H1 (cell line): ENCODE measurements at regions not wholly inside any gene's neighbourhood (a gene's known extent, or its start where the extent isn't known, plus 50 kb on each side); places are given as distances from the start of the nearest gene placed in this dataset.

ENCODE experiments used
- CTCF ChIA-PET: fragments of 300-600 bp; sonication (Branson Sonifier 250); formaldehyde crosslinking; loops from one replicate; lab custom pipeline; 2021; ENCODE audit not compliant: partially characterized antibody; lab: Charles Lee
- POLR2A ChIA-PET: fragments of 300-600 bp; sonication (Branson Sonifier 250); formaldehyde crosslinking; loops from one replicate; lab custom pipeline; 2021; ENCODE audit warnings: inconsistent platforms; ENCODE audit not compliant: partially characterized antibody; lab: Charles Lee
- DNase-seq, 2 experiments: peaks; one replicate each; pipeline versions ENCODE4 v3.0.0 to v3.0.0-alpha.2; 2010 to 2022; ENCODE audit warnings: low spot score in 2 of 2, low read depth in 1 of 2, mixed read lengths in 1 of 2
- FAIRE-seq: peaks from 2 replicates; lab custom pipeline; 2011; peaks lifted over from hg19 to GRCh38; lab: Jason Lieb, UNC
- H2AFZ ChIP-seq: 2 replicates; pipeline ENCODE4 v1.8.1; 2012; ENCODE audit warnings: low read length, inconsistent platforms
- H2AK5ac ChIP-seq: 2 replicates; pipeline ENCODE4 v1.6.1; 2013; ENCODE audit warnings: low read depth, low read length
- H2BK120ac ChIP-seq: replicated peaks from 2 replicates; pipeline ENCODE3; 2013; ENCODE audit warnings: low read depth, low read length, inconsistent platforms
- H2BK12ac ChIP-seq: 2 replicates; pipeline ENCODE4 v1.6.1; 2013; ENCODE audit warnings: low read depth, low read length
- H2BK15ac ChIP-seq: 2 replicates; pipeline ENCODE4 v1.6.1; 2013; ENCODE audit warnings: low read length
- H2BK20ac ChIP-seq: 2 replicates; pipeline ENCODE4 v1.6.1; 2013; ENCODE audit warnings: low read length
- H2BK5ac ChIP-seq: 2 replicates; pipeline ENCODE4 v1.6.1; 2013; ENCODE audit warnings: low read depth, low read length
- H3K14ac ChIP-seq: 2 replicates; pipeline ENCODE4 v1.6.1; 2013; ENCODE audit warnings: inconsistent platforms; ENCODE audit not compliant: insufficient read length
- H3K18ac ChIP-seq: 2 replicates; pipeline ENCODE4 v1.6.1; 2013; ENCODE audit warnings: low read length; ENCODE audit errors: extremely low read depth
- H3K23ac ChIP-seq: 2 replicates; pipeline ENCODE4 v1.6.1; 2013; ENCODE audit warnings: inconsistent platforms; ENCODE audit not compliant: insufficient read length
- H3K23me2 ChIP-seq: 2 replicates; pipeline ENCODE4 v1.6.1; 2013; ENCODE audit warnings: low read depth, low read length
- H3K27ac ChIP-seq: 2 replicates; pipeline ENCODE4 v1.6.1; 2011; ENCODE audit warnings: low read depth, low read length, inconsistent platforms
- H3K27me3 ChIP-seq, 4 experiments: replicated peaks in 1 of 4; 1 replicate in 1 of 4; 2 replicates in 3 of 4; pipeline versions ENCODE4 v1.6.1 to v1.8.1; 2011 to 2013; ENCODE audit warnings: low read length in 3 of 4, mild to moderate bottlenecking in 3 of 4, inconsistent platforms in 2 of 4, mixed read lengths in 2 of 4, moderate library complexity in 1 of 4; ENCODE audit not compliant: control insufficient read depth in 3 of 4, insufficient read depth in 3 of 4; ENCODE audit errors: extremely low read depth in 1 of 4
- H3K36me3 ChIP-seq, 4 experiments: 2 replicates each; pipeline versions ENCODE4 v1.6.1 to v1.8.1; 2011 to 2013; ENCODE audit warnings: mild to moderate bottlenecking in 4 of 4, low read length in 3 of 4, moderate library complexity in 2 of 4, control low read depth in 1 of 4, inconsistent platforms in 1 of 4; ENCODE audit not compliant: insufficient read depth in 4 of 4, control insufficient read depth in 2 of 4
- H3K4ac ChIP-seq: replicated peaks from 2 replicates; pipeline ENCODE3; 2013; ENCODE audit warnings: low read length, low read depth, mixed read lengths, inconsistent platforms; ENCODE audit not compliant: insufficient read length
- H3K4me1 ChIP-seq, 4 experiments: replicated peaks in 1 of 4; 1 replicate in 1 of 4; 2 replicates in 3 of 4; pipeline versions ENCODE4 v1.6.1 to v1.8.1; 2011 to 2013; ENCODE audit warnings: low read length in 3 of 4, inconsistent platforms in 2 of 4, mixed read lengths in 1 of 4; ENCODE audit not compliant: insufficient read depth in 4 of 4, control insufficient read depth in 3 of 4
- H3K4me2 ChIP-seq, 2 experiments: 2 replicates each; pipeline versions ENCODE4 v1.6.1 to v1.8.1; 2011 to 2013; ENCODE audit warnings: low read depth in 2 of 2, low read length in 2 of 2, control low read depth in 1 of 2, inconsistent platforms in 1 of 2, mild to moderate bottlenecking in 1 of 2; ENCODE audit not compliant: insufficient read depth in 1 of 2
- H3K4me3 ChIP-seq, 4 experiments: fragments of 200-600, 300-600 bp in 1 of 4; sonication (generic), shearing (Covaris generic), sonication (Bioruptor Twin) in 1 of 4; 2 replicates each; pipeline versions ENCODE4 v1.5.1 to v1.8.1; 2011 to 2016; ENCODE audit warnings: low read length in 4 of 4, low read depth in 3 of 4, control low read depth in 2 of 4, inconsistent platforms in 2 of 4, mild to moderate bottlenecking in 2 of 4, mixed read lengths in 1 of 4, moderate library complexity in 1 of 4; ENCODE audit not compliant: insufficient read depth in 2 of 4; ENCODE audit errors: extremely low read depth in 1 of 4
- H3K56ac ChIP-seq: replicated peaks from 2 replicates; pipeline ENCODE3; 2013; ENCODE audit warnings: low read depth, mild to moderate bottlenecking, mixed read lengths, low read length, inconsistent platforms; ENCODE audit not compliant: insufficient read length
- H3K79me1 ChIP-seq: 2 replicates; pipeline ENCODE4 v1.6.1; 2013; ENCODE audit warnings: low read depth, low read length, control low read depth
- H3K79me2 ChIP-seq, 2 experiments: 2 replicates each; pipeline versions ENCODE4 v1.6.1 to v1.8.1; 2012 to 2013; ENCODE audit warnings: low read length in 2 of 2, mild to moderate bottlenecking in 2 of 2, inconsistent platforms in 1 of 2; ENCODE audit not compliant: insufficient read depth in 2 of 2, control insufficient read depth in 1 of 2
- H3K9ac ChIP-seq, 4 experiments: replicated peaks in 1 of 4; 1 replicate in 1 of 4; 2 replicates in 3 of 4; pipeline versions ENCODE4 v1.6.1 to v1.8.1; 2011 to 2013; ENCODE audit warnings: low read depth in 3 of 4, low read length in 3 of 4, control low read depth in 2 of 4, mild to moderate bottlenecking in 2 of 4, moderate library complexity in 2 of 4, inconsistent platforms in 1 of 4; ENCODE audit errors: extremely low read depth in 1 of 4
- H3K9me3 ChIP-seq, 2 experiments: 2 replicates each; pipeline versions ENCODE4 v1.6.1 to v1.8.1; 2012 to 2013; ENCODE audit warnings: mild to moderate bottlenecking in 2 of 2, moderate library complexity in 2 of 2, control low read depth in 1 of 2, inconsistent platforms in 1 of 2, low read depth in 1 of 2, low read length in 1 of 2, mixed read lengths in 1 of 2; ENCODE audit not compliant: insufficient read depth in 2 of 2
- H4K20me1 ChIP-seq, 2 experiments: replicated peaks in 1 of 2; 2 replicates each; pipeline versions ENCODE3 to v1.8.1; 2011 to 2013; ENCODE audit warnings: inconsistent platforms in 2 of 2, low read length in 2 of 2, mild to moderate bottlenecking in 1 of 2; ENCODE audit not compliant: insufficient read depth in 2 of 2, control insufficient read depth in 1 of 2
- H4K5ac ChIP-seq: 2 replicates; pipeline ENCODE4 v1.6.1; 2013; ENCODE audit warnings: low read length, low read depth, mixed read lengths, inconsistent platforms; ENCODE audit not compliant: insufficient read length
- H4K8ac ChIP-seq: 2 replicates; pipeline ENCODE4 v1.8.0; 2013; ENCODE audit warnings: mild to moderate bottlenecking, moderate library complexity, low read length, inconsistent platforms; ENCODE audit not compliant: insufficient read depth; ENCODE audit errors: extremely low read depth
- H4K91ac ChIP-seq: replicated peaks from 2 replicates; pipeline ENCODE3; 2013; ENCODE audit warnings: low read length, mixed read lengths, inconsistent platforms; ENCODE audit not compliant: insufficient read length
- CEBPB ChIP-seq: IDR thresholded peaks from 2 replicates; pipeline ENCODE4 v1.6.1; 2012; ENCODE audit warnings: low read depth, low read length
- GABPA ChIP-seq: IDR thresholded peaks from 2 replicates; pipeline ENCODE4 v1.6.1; 2011; ENCODE audit warnings: mild to moderate bottlenecking, low read length, moderate library complexity, borderline replicate concordance; ENCODE audit not compliant: insufficient read depth
- JUND ChIP-seq: IDR thresholded peaks from 2 replicates; pipeline ENCODE4 v1.6.1; 2011; ENCODE audit warnings: mild to moderate bottlenecking, improper control_type of control experiment, low read length
- SIX5 ChIP-seq: IDR thresholded peaks from 2 replicates; pipeline ENCODE4 v1.6.1; 2011; ENCODE audit warnings: mild to moderate bottlenecking, low read depth, low read length
- whole genome bisulfite sequencing, 2 experiments: shearing (Covaris generic) in 1 of 2; methylation state at CpG; one replicate each; pipeline versions ENCODE4 v1.1.6 to v1.1.7; 2013 to 2015; ENCODE audit warnings: low lambda C conversion rate in 2 of 2, mixed read lengths in 2 of 2, inconsistent platforms in 1 of 2, low coverage in 1 of 2, missing lambda C conversion rate in 1 of 2; ENCODE audit not compliant: insufficient replicate concordance in 2 of 2, insufficient coverage in 1 of 2, insufficient read length in 1 of 2; ENCODE audit errors: extremely low coverage in 1 of 2, missing lambda C conversion rate in 1 of 2; 5-methylcytosine and 5-hydroxymethylcytosine counted together

DNA sequence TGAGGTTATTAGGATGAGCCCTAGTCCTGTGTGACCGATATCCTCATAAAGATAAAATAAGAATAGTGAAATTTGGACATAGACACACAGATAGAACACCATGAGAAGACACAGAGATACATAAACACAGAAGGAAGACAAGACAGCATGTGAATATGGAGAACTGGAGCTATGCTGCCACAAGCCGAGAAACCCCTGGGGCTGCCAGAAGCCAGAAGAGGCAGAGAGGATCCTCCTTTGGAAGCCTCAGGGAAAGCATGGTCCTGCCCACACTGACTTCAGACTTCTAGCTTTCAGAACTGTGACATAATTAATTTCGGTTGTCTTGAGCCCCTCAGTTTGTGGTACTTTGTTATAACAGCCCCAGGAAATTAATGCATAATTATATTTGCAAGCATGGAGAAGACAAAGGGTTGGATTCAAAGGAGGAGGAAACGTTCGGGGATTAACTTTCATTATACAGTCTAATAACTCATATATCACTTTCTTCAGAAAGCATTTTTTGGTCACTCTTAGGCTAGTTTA, 1501.8 kb upstream of the FLRT2 start:
- Histone ChIP-seq H3K23me2 (no peaks in the 10 kb centered on the region), H3K18ac (no peak overlapping the region), H3K56ac (no peak overlapping the region), H3K79me1 (no peaks in the 10 kb centered on the region), H2BK15ac (no peak overlapping the region), H4K5ac (no peak overlapping the region), H2BK120ac (no peak overlapping the region), H2BK20ac (no peak overlapping the region), H3K4ac (no peak overlapping the region), H4K8ac (no peak overlapping the region), H3K23ac (no peak overlapping the region), H3K4me1 (no peaks in the 10 kb centered on the region), H4K91ac (no peak overlapping the region), H3K4me2 (no peak overlapping the region), H3K4me3 (no peak overlapping the region), H2AK5ac (no peak overlapping the region), H2BK12ac (no peak overlapping the region), H2AFZ (no peak overlapping the region), H2BK5ac (no peak overlapping the region), H3K36me3 (no peaks in the 10 kb centered on the region), H3K14ac (no peak overlapping the region), H3K79me2 (no peaks in the 10 kb centered on the region), H3K9me3 (no peaks in the 10 kb centered on the region), H3K9ac (no peak overlapping the region), H3K27ac (no peak overlapping the region), H3K27me3 (no peaks in the 10 kb centered on the region), H4K20me1 (no peaks in the 10 kb centered on the region)
- ChIA-PET POLR2A (no interaction called here), CTCF (no interaction called here)
- no peak for FAIRE-seq
- 92% methylated on average over 5 of the region's 5 CpGs; no CpG with 5 or more reads in 1 of the 2 experiments for WGBS, 2 experiments
- DNase-seq: no peak
- TF ChIP-seq JUND: no peak
- TF ChIP-seq SIX5: no peak
- TF ChIP-seq CEBPB: no peak
- TF ChIP-seq GABPA: no peak
